Nephron progenitor cell (in vitro differentiated cells): ENCODE measurements at regions not wholly inside any gene's neighbourhood (a gene's known extent, or its start where the extent isn't known, plus 50 kb on each side); places are given as distances from the start of the nearest gene placed in this dataset.

ENCODE experiments used
- DNase-seq: peaks from one replicate; pipeline ENCODE4 v3.0.0; 2021
- H3K27ac Mint-ChIP-seq: 2 replicates; pipeline ENCODE4 v1.8.0; 2021; ENCODE audit warnings: mild to moderate bottlenecking, moderate library complexity, mixed read lengths
- H3K27me3 Mint-ChIP-seq: 2 replicates; pipeline ENCODE4 v1.8.0; 2021; ENCODE audit warnings: mild to moderate bottlenecking, low read depth, mixed read lengths; ENCODE audit not compliant: poor library complexity
- H3K36me3 Mint-ChIP-seq: 2 replicates; pipeline ENCODE4 v1.8.0; 2021; ENCODE audit warnings: low read depth, mixed read lengths
- H3K4me1 Mint-ChIP-seq: 2 replicates; pipeline ENCODE4 v1.8.0; 2021; ENCODE audit warnings: mixed read lengths
- H3K4me3 Mint-ChIP-seq: 2 replicates; pipeline ENCODE4 v1.8.0; 2021; ENCODE audit warnings: mild to moderate bottlenecking, moderate library complexity, mixed read lengths
- H3K9me3 Mint-ChIP-seq: 2 replicates; pipeline ENCODE4 v1.8.0; 2021; ENCODE audit warnings: mild to moderate bottlenecking, moderate library complexity, mixed read lengths
- CTCF ChIP-seq: fragments of 200-600 bp; sonication (generic); IDR thresholded peaks from 2 replicates; pipeline ENCODE4 v1.5.0; 2021; ENCODE audit warnings: antibody characterized with exemption

DNA sequence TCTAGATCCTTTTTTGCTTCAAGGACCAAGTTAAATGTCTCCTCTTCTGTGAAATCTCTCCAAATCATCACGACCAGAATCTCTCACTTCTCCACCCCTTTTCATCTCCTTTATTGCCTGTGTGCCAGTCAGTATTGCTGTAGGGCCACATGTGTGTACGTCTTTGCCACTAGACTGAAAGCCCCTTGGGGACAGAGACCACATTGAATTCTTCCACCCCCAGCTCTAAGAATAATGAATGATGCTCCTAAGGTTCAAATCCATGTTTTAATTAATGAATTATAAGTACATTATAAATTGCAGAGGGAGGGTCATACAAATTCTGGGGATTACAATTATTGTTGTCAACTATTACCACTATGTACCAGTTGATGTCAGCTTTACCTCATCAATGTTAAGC lies 343.8 kb downstream of the USP25 start:
- TF ChIP-seq CTCF = no peak
- H3K9me3 Mint-ChIP-seq = no peaks in the 10 kb centered on the region
- DNase-seq = no peak
- H3K4me1 Mint-ChIP-seq = peaks cover 21% of the 10 kb centered on the region
- H3K36me3 Mint-ChIP-seq = no peaks in the 10 kb centered on the region
- H3K4me3 Mint-ChIP-seq = no peak overlapping the region
- no peaks in the 10 kb centered on the region for H3K27me3 Mint-ChIP-seq
- peak overlapping the region; percentile 53 for H3K27ac Mint-ChIP-seq

DNA sequence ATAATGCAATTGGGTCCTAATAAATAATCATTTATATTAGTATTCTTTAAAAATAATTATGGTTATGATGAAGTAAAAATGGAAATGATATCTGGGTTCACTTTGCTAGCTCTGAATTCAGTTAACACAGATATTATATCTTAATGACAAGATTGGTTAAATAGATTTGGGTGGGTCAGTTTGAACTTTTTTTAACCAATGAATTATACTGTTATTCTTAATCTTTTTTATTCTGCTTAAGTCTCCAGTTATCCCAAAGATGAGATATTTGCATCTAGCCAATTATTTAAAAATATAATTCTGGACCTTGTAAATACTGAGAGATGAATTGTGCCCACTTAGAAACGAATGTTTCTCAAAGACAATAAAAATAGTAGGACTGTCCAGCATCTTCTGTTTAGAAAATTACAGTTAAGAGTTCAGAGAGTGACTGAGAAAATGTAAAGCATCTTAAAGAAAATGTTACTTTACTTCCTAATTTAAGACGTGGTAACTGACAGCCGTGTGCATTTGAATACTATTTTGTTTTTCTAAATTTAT lies 345.2 kb downstream of the USP25 start:
- H3K27me3 Mint-ChIP-seq = no peaks in the 10 kb centered on the region
- no peak for TF ChIP-seq CTCF
- H3K4me3 Mint-ChIP-seq = no peak overlapping the region
- peaks cover 21% of the 10 kb centered on the region for H3K4me1 Mint-ChIP-seq
- H3K27ac Mint-ChIP-seq = no peak overlapping the region
- DNase-seq = no peak
- no peaks in the 10 kb centered on the region for H3K36me3 Mint-ChIP-seq
- H3K9me3 Mint-ChIP-seq = no peaks in the 10 kb centered on the region

DNA sequence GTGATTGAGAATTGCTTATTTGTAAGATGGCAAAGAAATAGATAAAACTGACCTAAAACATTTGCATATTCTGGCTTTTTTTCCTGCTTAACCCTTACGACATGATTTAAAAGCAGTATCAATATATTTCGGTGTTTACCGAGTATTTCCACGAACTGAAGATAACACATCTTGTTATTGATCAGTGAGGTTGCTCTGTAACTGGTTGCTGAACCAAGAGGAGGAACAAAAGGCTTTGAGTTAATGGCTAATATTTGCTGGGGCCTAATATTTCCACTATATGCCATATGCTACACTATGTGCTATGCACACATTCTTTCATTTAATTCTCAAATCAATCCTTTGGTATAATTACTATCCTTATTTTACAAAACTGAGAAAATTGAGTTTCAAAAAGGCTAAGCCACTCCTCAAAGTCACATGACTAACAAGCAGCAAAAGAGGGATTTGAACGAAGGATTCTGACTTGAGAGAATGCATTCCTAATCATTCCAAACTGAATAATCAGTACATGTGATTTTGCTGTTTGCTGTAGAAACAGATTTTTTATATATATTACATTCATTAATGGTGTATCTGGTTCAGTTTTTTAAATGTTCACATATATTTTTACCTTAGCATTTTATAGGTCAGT lies 346.0 kb downstream of the USP25 start:
- H3K4me1 Mint-ChIP-seq = peaks cover 15% of the 10 kb centered on the region
- H3K9me3 Mint-ChIP-seq = no peaks in the 10 kb centered on the region
- DNase-seq = no peak
- no peak overlapping the region for H3K27ac Mint-ChIP-seq
- H3K36me3 Mint-ChIP-seq = no peaks in the 10 kb centered on the region
- no peak for TF ChIP-seq CTCF
- H3K27me3 Mint-ChIP-seq = no peaks in the 10 kb centered on the region
- no peak overlapping the region for H3K4me3 Mint-ChIP-seq

DNA sequence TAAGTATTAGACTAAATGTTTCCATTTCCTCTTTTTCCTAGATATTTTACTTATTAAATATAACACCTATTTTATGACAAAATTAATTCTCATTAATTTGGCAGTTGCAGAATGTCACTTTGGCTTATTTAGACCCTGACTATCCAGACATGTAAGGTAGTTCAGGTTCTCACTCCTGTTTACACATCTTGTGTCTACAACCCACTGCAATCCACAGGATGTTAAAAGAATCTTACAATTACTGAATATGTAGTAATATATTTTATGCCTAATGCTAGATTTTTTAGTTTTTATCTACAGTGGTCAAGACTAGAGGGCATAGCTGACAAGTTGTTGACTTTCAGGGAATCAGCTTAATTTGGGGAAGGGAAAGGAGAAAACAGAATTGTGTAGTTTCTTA lies 346.7 kb downstream of the USP25 start:
- no peak for TF ChIP-seq CTCF
- no peak overlapping the region for H3K27ac Mint-ChIP-seq
- DNase-seq = no peak
- H3K36me3 Mint-ChIP-seq = no peaks in the 10 kb centered on the region
- H3K9me3 Mint-ChIP-seq = no peaks in the 10 kb centered on the region
- peaks cover 11% of the 10 kb centered on the region for H3K4me1 Mint-ChIP-seq
- H3K4me3 Mint-ChIP-seq = no peak overlapping the region
- H3K27me3 Mint-ChIP-seq = no peaks in the 10 kb centered on the region

DNA sequence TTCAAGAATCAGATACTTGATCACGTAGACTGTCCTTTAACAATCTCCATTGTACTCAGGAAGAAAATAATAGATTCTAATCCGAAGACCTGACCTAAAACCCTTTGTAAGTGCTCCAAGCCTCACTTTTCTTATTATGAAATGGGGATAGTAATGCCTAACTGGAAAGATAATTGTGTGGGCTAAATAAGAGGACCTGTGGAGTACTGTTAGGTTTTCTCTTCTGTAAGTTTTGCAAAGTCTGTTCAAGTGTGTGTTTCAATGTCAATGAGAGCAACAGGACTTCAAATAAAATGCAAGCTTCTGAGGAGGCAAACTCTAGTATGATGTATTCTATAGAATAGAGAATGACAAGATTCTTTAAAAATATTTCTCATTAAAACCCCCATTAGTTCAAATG lies 348.6 kb downstream of the USP25 start:
- Mint-ChIP-seq H3K27me3 (no peaks in the 10 kb centered on the region), H3K9me3 (peaks cover 2% of the 10 kb centered on the region), H3K36me3 (no peaks in the 10 kb centered on the region), H3K27ac (no peak overlapping the region), H3K4me3 (no peak overlapping the region), H3K4me1 (peaks cover 4% of the 10 kb centered on the region)
- no peak for DNase-seq
- no peak for TF ChIP-seq CTCF

- no peaks in the 10 kb centered on the region for H3K27me3 Mint-ChIP-seq
- H3K4me3 Mint-ChIP-seq = no peak overlapping the region
- no peak for TF ChIP-seq CTCF
- peaks cover 2% of the 10 kb centered on the region for H3K4me1 Mint-ChIP-seq
- H3K36me3 Mint-ChIP-seq = no peaks in the 10 kb centered on the region
- H3K27ac Mint-ChIP-seq = no peak overlapping the region
- peaks cover 6% of the 10 kb centered on the region for H3K9me3 Mint-ChIP-seq
- DNase-seq = no peak
Observed at GRCh38 chr21:16079830-16080229, 350.0 kb downstream of the USP25 start.
